Caco-2 (cell line): ENCODE measurements at regions not wholly inside any gene's neighbourhood (a gene's known extent, or its start where the extent isn't known, plus 50 kb on each side); places are given as distances from the start of the nearest gene placed in this dataset.

Experiments used
- BruUV-seq: library from RNA; stranded (reverse); fragments of 400-500 nt; replicated peaks from 2 replicates; lab custom pipeline; 2021; lab: Mats Ljungman, UMichigan
- CTCF ChIA-PET: fragments of 300-600 bp; sonication (Branson Sonifier 250); formaldehyde crosslinking; loops from one replicate; lab custom pipeline; 2022; ENCODE audit warnings: antibody characterized with exemption; lab: Charles Lee
- POLR2A ChIA-PET: fragments of 300-600 bp; sonication (Branson Sonifier 250); formaldehyde crosslinking; loops from one replicate; lab custom pipeline; 2022; ENCODE audit warnings: antibody characterized with exemption; lab: Charles Lee
- DNase-seq, 2 experiments: peaks; one replicate each; pipeline versions ENCODE4 v3.0.0 to v3.0.0-alpha.2; 2020 to 2022
- H3K27me3 ChIP-seq: replicated peaks from 2 replicates; pipeline ENCODE4 v1.6.0; 2011; ENCODE audit warnings: low read length; ENCODE audit not compliant: control insufficient read depth, insufficient read depth
- H3K36me3 ChIP-seq: 2 replicates; pipeline ENCODE4 v1.5.1; 2011; ENCODE audit warnings: low read length; ENCODE audit not compliant: control insufficient read depth, insufficient read depth
- H3K4me1 ChIP-seq: fragments of 250-450 bp; sonication (Bioruptor Pico); 2 replicates; pipeline ENCODE4 v1.5.1; 2020; ENCODE audit warnings: mild to moderate bottlenecking
- H3K4me3 ChIP-seq: 2 replicates; pipeline ENCODE4 v1.5.1; 2011; ENCODE audit warnings: low read depth, mild to moderate bottlenecking, control low read depth, low read length
- H3K9me3 ChIP-seq: fragments of 250-450 bp; sonication (Bioruptor Pico); 2 replicates; pipeline ENCODE4 v1.5.1; 2020; ENCODE audit warnings: mild to moderate bottlenecking, moderate library complexity
- H3K27ac Mint-ChIP-seq: one replicate; pipeline ENCODE4 v1.8.0; 2022; ENCODE audit warnings: mixed read lengths; ENCODE audit not compliant: unreplicated experiment
- H3K27me3 Mint-ChIP-seq: one replicate; pipeline ENCODE4 v1.8.0; 2022; ENCODE audit warnings: mixed read lengths; ENCODE audit not compliant: insufficient read depth, unreplicated experiment
- H3K36me3 Mint-ChIP-seq: one replicate; pipeline ENCODE4 v1.8.0; 2022; ENCODE audit warnings: mild to moderate bottlenecking, mixed read lengths; ENCODE audit not compliant: insufficient read depth, unreplicated experiment
- H3K4me1 Mint-ChIP-seq: one replicate; pipeline ENCODE4 v1.8.0; 2022; ENCODE audit warnings: low read depth, mixed read lengths; ENCODE audit not compliant: unreplicated experiment
- H3K4me3 Mint-ChIP-seq: one replicate; pipeline ENCODE4 v1.8.0; 2022; ENCODE audit warnings: mild to moderate bottlenecking, moderate library complexity, mixed read lengths; ENCODE audit not compliant: unreplicated experiment
- H3K9me3 Mint-ChIP-seq: one replicate; pipeline ENCODE4 v1.8.0; 2022; ENCODE audit warnings: mixed read lengths; ENCODE audit not compliant: unreplicated experiment
- CTCF ChIP-seq, 2 experiments: fragments of 200-600 bp in 1 of 2; IDR thresholded peaks; 1 replicate in 1 of 2; 2 replicates in 1 of 2; pipeline versions ENCODE4 v1.5.1 to v1.8.0; 2011 to 2022; ENCODE audit warnings: antibody characterized with exemption in 1 of 2, control low read depth in 1 of 2, inconsistent platforms in 1 of 2, low read depth in 1 of 2, low read length in 1 of 2, mild to moderate bottlenecking in 1 of 2, moderate library complexity in 1 of 2; ENCODE audit not compliant: insufficient read depth in 1 of 2, severe bottlenecking in 1 of 2, unreplicated experiment in 1 of 2
- intact Hi-C: fragments of 100-400 bp; cut with micrococcal nuclease; formaldehyde crosslinking; loops from one replicate; pipeline ENCODE4 v1.10.0; 2022; ENCODE audit not compliant: unreplicated experiment

GRCh38 chr10:42911359-42911758, 128.8 kb downstream of the BMS1 start:
- no peak for DNase-seq
- H3K36me3 Mint-ChIP-seq, result no peaks in the 10 kb centered on the region
- H3K4me3 ChIP-seq, result no peak overlapping the region
- H3K9me3 Mint-ChIP-seq, result peaks cover 39% of the 10 kb centered on the region
- 0 out of 2 replicates have a peak, but pooled peaks cover under 1% of the 10 kb centered on the region for H3K9me3 ChIP-seq
- no peak overlapping the region for H3K4me3 Mint-ChIP-seq
- POLR2A ChIA-PET, result no interaction called here
- no peaks in the 10 kb centered on the region for H3K36me3 ChIP-seq
- intact Hi-C loops, result no loop called here
- H3K4me1 ChIP-seq, result no peaks in the 10 kb centered on the region
- H3K27me3 ChIP-seq, result no peaks in the 10 kb centered on the region
- no peak for TF ChIP-seq CTCF (IDR thresholded peaks at IDR 0.05; ENCODE audit: insufficient read depth in 1 of 2, low read depth in 1 of 2, low read length in 1 of 2, severe bottlenecking in 1 of 2, unreplicated experiment in 1 of 2)
- no peaks in the 10 kb centered on the region for H3K27me3 Mint-ChIP-seq
- no peak overlapping the region for H3K27ac Mint-ChIP-seq
- BruUV-seq, result no TSS peak
- no peaks in the 10 kb centered on the region for H3K4me1 Mint-ChIP-seq
- CTCF ChIA-PET, result no interaction called here

- H3K9me3 ChIP-seq, result peaks cover 10% of the 10 kb centered on the region; the same call in 1 of the 2 replicates
- Mint-ChIP-seq H3K36me3 (no peaks in the 10 kb centered on the region), H3K4me1 (no peaks in the 10 kb centered on the region), H3K27me3 (no peaks in the 10 kb centered on the region), H3K4me3 (no peak overlapping the region), H3K27ac (no peak overlapping the region), H3K9me3 (peaks cover 9% of the 10 kb centered on the region)
- H3K36me3 ChIP-seq, result no peaks in the 10 kb centered on the region
- H3K27me3 ChIP-seq, result no peaks in the 10 kb centered on the region
- intact Hi-C loops, result no loop called here
- BruUV-seq, result no TSS peak
- H3K4me1 ChIP-seq, result no peaks in the 10 kb centered on the region
- H3K4me3 ChIP-seq, result no peak overlapping the region
- DNase-seq, result no peak
- CTCF ChIA-PET, result no interaction called here
- POLR2A ChIA-PET, result no interaction called here
- no peak for TF ChIP-seq CTCF (IDR thresholded peaks at IDR 0.05; ENCODE audit: insufficient read depth in 1 of 2, low read depth in 1 of 2, low read length in 1 of 2, severe bottlenecking in 1 of 2, unreplicated experiment in 1 of 2)
These were observed 134.4 kb downstream of the BMS1 start for GRCh38 chr10:42916974-42917373.

- POLR2A ChIA-PET, result no interaction called here
- no peaks in the 10 kb centered on the region for H3K27me3 ChIP-seq
- no peak for TF ChIP-seq CTCF (IDR thresholded peaks at IDR 0.05; ENCODE audit: insufficient read depth in 1 of 2, low read depth in 1 of 2, low read length in 1 of 2, severe bottlenecking in 1 of 2, unreplicated experiment in 1 of 2)
- H3K27ac Mint-ChIP-seq, result no peak overlapping the region
- DNase-seq, result no peak
- no peaks in the 10 kb centered on the region for H3K36me3 Mint-ChIP-seq
- peaks cover 14% of the 10 kb centered on the region; the same call in 1 of the 2 replicates for H3K9me3 ChIP-seq
- peaks cover 17% of the 10 kb centered on the region for H3K9me3 Mint-ChIP-seq
- no TSS peak for BruUV-seq
- no peak overlapping the region for H3K4me3 ChIP-seq
- H3K27me3 Mint-ChIP-seq, result peaks cover 4% of the 10 kb centered on the region
- H3K4me3 Mint-ChIP-seq, result no peak overlapping the region
- CTCF ChIA-PET, result no interaction called here
- H3K4me1 ChIP-seq, result no peaks in the 10 kb centered on the region
- no peaks in the 10 kb centered on the region for H3K4me1 Mint-ChIP-seq
- intact Hi-C loops, result no loop called here
- H3K36me3 ChIP-seq, result no peaks in the 10 kb centered on the region
These were observed 135.2 kb downstream of the BMS1 start for GRCh38 chr10:42917821-42918220.
